ENCODE measurements at regions not wholly inside any gene's neighbourhood (a gene's known extent, or its start where the extent isn't known, plus 50 kb on each side); places are given as distances from the start of the nearest gene placed in this dataset.
"Not testable (repeated sequence)": the region's sequence is repeated elsewhere in the genome, so short reads cannot be mapped to it uniquely, and the experiment has no call there.

DNA sequence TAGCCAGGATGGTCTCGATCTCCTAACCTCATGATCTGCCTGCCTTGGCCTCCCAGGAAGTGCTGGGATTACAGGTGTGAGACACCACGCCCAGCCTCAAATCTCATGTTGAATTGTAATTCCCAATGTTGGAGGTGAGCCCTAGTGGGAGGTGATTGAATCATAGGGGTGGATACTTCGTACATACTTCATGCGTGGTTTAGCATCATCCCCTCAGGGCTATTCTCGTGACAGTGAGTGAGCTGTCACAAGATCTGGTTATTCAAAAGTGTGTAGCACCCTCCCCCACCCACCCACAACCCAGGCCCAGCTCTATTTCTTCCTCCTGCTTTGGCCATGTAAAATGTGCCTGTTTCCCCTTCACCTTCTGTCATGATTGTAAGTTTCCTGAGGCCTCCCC, 236.9 kb upstream of the IL12A start:
- no TSS peak for BruUV-seq (replicated peaks)
- H3K4me1 ChIP-seq (ENCODE audit: control insufficient read depth in 1 of 2, insufficient read depth in 2 of 2, low read length in 2 of 2) = no peaks in the 10 kb centered on the region
- ChIA-PET RAD21 (ENCODE audit: low non-redundant PET in 1 of 2, low total read pairs in 2 of 2, uncharacterized antibody in 2 of 2, unreplicated experiment in 2 of 2) (no interaction called here), POLR2A (no interaction called here), CTCF (no interaction called here)
- H3K36me3 ChIP-seq (ENCODE audit: control insufficient read depth in 1 of 2, insufficient read depth in 2 of 2, low read length in 2 of 2) = no peaks in the 10 kb centered on the region
- DNase-seq (ENCODE audit: low read depth, low spot score) (no peak), ATAC-seq (no peak)
- no peak overlapping the region for H2AFZ ChIP-seq (ENCODE audit: low read depth, low read length, poor library complexity, severe bottlenecking)
- no peak overlapping the region for H3K4me2 ChIP-seq (ENCODE audit: low read length)
- H3K27ac ChIP-seq (ENCODE audit: low read depth, low read length) = no peak overlapping the region
- H3K79me2 ChIP-seq (ENCODE audit: insufficient read depth, low read length) = no peaks in the 10 kb centered on the region
- no peaks in the 10 kb centered on the region for H3K9me2 ChIP-seq (ENCODE audit: insufficient read depth)
- no peaks in the 10 kb centered on the region for H3K27me3 ChIP-seq (ENCODE audit: insufficient read depth, low read length)
- intact Hi-C loops (cut with micrococcal nuclease) = no loop called here
- no peaks in the 10 kb centered on the region for H4K20me1 ChIP-seq (ENCODE audit: insufficient read depth)
- no peak overlapping the region for H3K9ac ChIP-seq (ENCODE audit: low read length)
- 0 out of 4 replicates have a peak, but pooled peaks cover 0 to 4% of the 10 kb centered on the region in 2 experiments for H3K9me3 ChIP-seq (ENCODE audit: control insufficient read depth in 1 of 2, insufficient read depth in 1 of 2, low read depth in 1 of 2, low read length in 2 of 2)
- no peak for TF ChIP-seq EZH2phosphoT487 (IDR thresholded peaks at IDR 0.05; ENCODE audit: borderline replicate concordance)
- H3K4me3 ChIP-seq (replicated peaks in 1 of 2; ENCODE audit: low read depth in 1 of 2, low read length in 2 of 2) = no peak overlapping the region

GRCh38 chr3:159756279-159757207, 232.1 kb upstream of the IL12A start:
- intact Hi-C loops (cut with micrococcal nuclease) = not testable (repeated sequence)

More at GRCh38 chr3:159756279-159757207, 232.1 kb upstream of the IL12A start:
- H3K9ac ChIP-seq (ENCODE audit: low read length); H3K79me2 ChIP-seq (ENCODE audit: insufficient read depth, low read length); H4K20me1 ChIP-seq (ENCODE audit: insufficient read depth); BruUV-seq (replicated peaks); H3K9me2 ChIP-seq (ENCODE audit: insufficient read depth); H2AFZ ChIP-seq (ENCODE audit: low read depth, low read length, poor library complexity, severe bottlenecking); H3K27me3 ChIP-seq (ENCODE audit: insufficient read depth, low read length); H3K9me3 ChIP-seq (ENCODE audit: control insufficient read depth in 1 of 2, insufficient read depth in 1 of 2, low read depth in 1 of 2, low read length in 2 of 2); DNase-seq (ENCODE audit: low read depth, low spot score); POLR2A ChIA-PET; H3K27ac ChIP-seq (ENCODE audit: low read depth, low read length); CTCF ChIA-PET; H3K4me3 ChIP-seq (replicated peaks in 1 of 2; ENCODE audit: low read depth in 1 of 2, low read length in 2 of 2); RAD21 ChIA-PET (ENCODE audit: low non-redundant PET in 1 of 2, low total read pairs in 2 of 2, uncharacterized antibody in 2 of 2, unreplicated experiment in 2 of 2); H3K36me3 ChIP-seq (ENCODE audit: control insufficient read depth in 1 of 2, insufficient read depth in 2 of 2, low read length in 2 of 2); ATAC-seq; H3K4me2 ChIP-seq (ENCODE audit: low read length): not testable (repeated sequence)
- peaks cover 8 to 21% of the 10 kb centered on the region in 2 experiments for H3K4me1 ChIP-seq (ENCODE audit: control insufficient read depth in 1 of 2, insufficient read depth in 2 of 2, low read length in 2 of 2)

Data from HCT116 (cell line).